GM21786 (cell line): ENCODE measurements at regions not wholly inside any gene's neighbourhood (a gene's known extent, or its start where the extent isn't known, plus 50 kb on each side); places are given as distances from the start of the nearest gene placed in this dataset.
"Not testable (repeated sequence)": the region's sequence is repeated elsewhere in the genome, so short reads cannot be mapped to it uniquely, and the experiment has no call there.

Source experiments
- ATAC-seq: cut with Tn5 transposase; IDR thresholded peaks from one replicate; pipeline ENCODE4 v1.9.1; 2021; ENCODE audit not compliant: unreplicated experiment

GRCh38 chr5:115469904-115470516, 74.6 kb downstream of the FEM1C start:
- no peak for ATAC-seq

- ATAC-seq = no peak
These were observed 76.9 kb downstream of the FEM1C start for GRCh38 chr5:115467628-115468027.

GRCh38 chr5:115465431-115465830, 79.1 kb downstream of the FEM1C start:
- no peak for ATAC-seq

GRCh38 chr5:115463983-115464382, 80.6 kb downstream of the FEM1C start:
- no peak for ATAC-seq

- no peak for ATAC-seq
These were observed 82.9 kb downstream of the FEM1C start for GRCh38 chr5:115461506-115462290.

GRCh38 chr5:115461093-115461492, 83.5 kb downstream of the FEM1C start:
- ATAC-seq = no peak

GRCh38 chr5:115460472-115460871, 84.1 kb downstream of the FEM1C start:
- ATAC-seq = peak; percentile 59

GRCh38 chr5:115459855-115460341, 84.7 kb downstream of the FEM1C start:
- no peak for ATAC-seq

GRCh38 chr5:115458416-115458815, 86.2 kb downstream of the FEM1C start:
- ATAC-seq = no peak

- no peak for ATAC-seq
These were observed 86.6 kb downstream of the FEM1C start for GRCh38 chr5:115458003-115458409.

- no peak for ATAC-seq
These were observed 87.0 kb downstream of the FEM1C start for GRCh38 chr5:115457571-115457970.

GRCh38 chr5:115456539-115457040, 88.0 kb downstream of the FEM1C start:
- ATAC-seq = no peak

- ATAC-seq = no peak
These were observed 88.5 kb downstream of the FEM1C start for GRCh38 chr5:115456056-115456455.

- ATAC-seq = no peak
These were observed 89.3 kb downstream of the FEM1C start for GRCh38 chr5:115455301-115455707.

GRCh38 chr5:115453391-115454095, 91.0 kb downstream of the FEM1C start:
- no peak for ATAC-seq

GRCh38 chr5:115452536-115453235, 91.9 kb downstream of the FEM1C start:
- no peak for ATAC-seq

- no peak for ATAC-seq
These were observed 92.5 kb downstream of the FEM1C start for GRCh38 chr5:115452083-115452482.

GRCh38 chr5:115450741-115451140, 93.8 kb downstream of the FEM1C start:
- peak; percentile 70 for ATAC-seq

- not testable (repeated sequence) for ATAC-seq
These were observed 95.9 kb downstream of the FEM1C start for GRCh38 chr5:115448630-115449029.

GRCh38 chr5:115440782-115441451, 103.7 kb downstream of the FEM1C start:
- no peak for ATAC-seq
